GM10248 (cell line): ENCODE measurements at regions not wholly inside any gene's neighbourhood (a gene's known extent, or its start where the extent isn't known, plus 50 kb on each side); places are given as distances from the start of the nearest gene placed in this dataset.
"Not testable (repeated sequence)": the region's sequence is repeated elsewhere in the genome, so short reads cannot be mapped to it uniquely, and the experiment has no call there.

Source experiments
- CTCF ChIA-PET: fragments of 300-600 bp; sonication (Branson Sonifier 250); formaldehyde crosslinking; extraction: SDS; loops from one replicate; lab custom pipeline; 2021; ENCODE audit warnings: antibody characterized with exemption; lab: Yijun Ruan, JAX
- POLR2A ChIA-PET: fragments of 350-650 bp; sonication (Branson Sonifier 250); formaldehyde crosslinking; extraction: SDS; loops from one replicate; lab custom pipeline; 2020; ENCODE audit warnings: antibody characterized with exemption; lab: Yijun Ruan, JAX
- DNase-seq: peaks from one replicate; pipeline ENCODE4 v3.0.0; 2012; ENCODE audit errors: extremely low spot score
- TF ChIP-seq, protein P1 (sequence below): IDR thresholded peaks from 2 replicates; pipeline ENCODE4 v1.5.1; 2012; ENCODE audit warnings: mild to moderate bottlenecking, low read depth; ENCODE audit errors: extremely low read depth, missing control alignments, control extremely low read depth

DNA sequence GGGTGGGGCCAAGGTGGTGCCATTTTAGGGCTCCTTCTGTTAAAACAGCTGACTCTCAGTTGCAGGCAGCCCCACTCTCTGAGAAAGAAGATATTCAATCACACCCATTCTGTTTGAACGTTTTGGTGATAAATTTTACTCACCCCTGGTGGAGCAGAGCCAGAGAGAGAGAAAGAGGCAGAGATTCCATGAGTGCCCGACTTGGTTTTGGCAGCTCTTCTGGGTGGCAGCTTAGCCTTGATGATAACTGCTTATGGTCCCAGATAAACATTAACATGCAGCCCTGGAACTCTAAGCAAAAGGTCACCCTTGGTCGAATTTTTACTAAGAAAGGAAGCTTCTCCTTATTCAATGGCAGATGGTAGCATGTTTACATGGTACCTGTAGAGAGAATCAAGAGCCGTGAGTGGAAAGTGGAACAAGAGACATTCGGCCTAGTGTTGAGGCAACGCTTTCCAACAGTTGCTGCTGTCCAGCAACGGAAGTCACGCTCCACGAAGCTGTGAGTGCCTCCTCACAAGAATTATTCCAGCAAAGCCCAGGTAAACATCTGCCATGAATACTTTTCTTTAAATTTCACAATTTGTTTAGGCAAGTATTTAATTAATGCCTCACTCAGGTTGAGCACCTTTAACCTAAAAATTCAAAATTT lies 530.6 kb upstream of the ROBO2 start:
- no peak for DNase-seq
- ChIA-PET CTCF (no interaction called here), POLR2A (no interaction called here)
- TF ChIP-seq, protein P1, sequence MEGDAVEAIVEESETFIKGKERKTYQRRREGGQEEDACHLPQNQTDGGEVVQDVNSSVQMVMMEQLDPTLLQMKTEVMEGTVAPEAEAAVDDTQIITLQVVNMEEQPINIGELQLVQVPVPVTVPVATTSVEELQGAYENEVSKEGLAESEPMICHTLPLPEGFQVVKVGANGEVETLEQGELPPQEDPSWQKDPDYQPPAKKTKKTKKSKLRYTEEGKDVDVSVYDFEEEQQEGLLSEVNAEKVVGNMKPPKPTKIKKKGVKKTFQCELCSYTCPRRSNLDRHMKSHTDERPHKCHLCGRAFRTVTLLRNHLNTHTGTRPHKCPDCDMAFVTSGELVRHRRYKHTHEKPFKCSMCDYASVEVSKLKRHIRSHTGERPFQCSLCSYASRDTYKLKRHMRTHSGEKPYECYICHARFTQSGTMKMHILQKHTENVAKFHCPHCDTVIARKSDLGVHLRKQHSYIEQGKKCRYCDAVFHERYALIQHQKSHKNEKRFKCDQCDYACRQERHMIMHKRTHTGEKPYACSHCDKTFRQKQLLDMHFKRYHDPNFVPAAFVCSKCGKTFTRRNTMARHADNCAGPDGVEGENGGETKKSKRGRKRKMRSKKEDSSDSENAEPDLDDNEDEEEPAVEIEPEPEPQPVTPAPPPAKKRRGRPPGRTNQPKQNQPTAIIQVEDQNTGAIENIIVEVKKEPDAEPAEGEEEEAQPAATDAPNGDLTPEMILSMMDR, result no peak

DNA sequence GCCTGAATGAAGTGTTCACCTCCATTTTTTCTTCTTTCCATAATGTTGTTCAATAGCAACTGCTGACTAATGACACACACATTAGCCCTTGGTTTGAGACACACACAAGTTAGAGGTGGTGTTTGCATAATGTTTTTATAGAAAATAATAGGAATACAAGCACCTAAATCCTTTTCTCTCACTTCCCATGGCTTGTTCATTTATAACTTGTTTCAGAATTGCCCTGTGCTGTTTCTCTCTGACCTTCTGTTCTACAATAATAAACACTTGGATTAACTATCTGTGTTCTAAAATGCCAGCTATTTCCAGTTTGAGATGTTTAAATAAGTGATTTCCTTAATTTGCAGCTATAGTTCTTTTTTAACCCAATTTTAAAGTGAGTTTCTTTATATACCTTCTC lies 525.1 kb upstream of the ROBO2 start:
- ChIA-PET CTCF (no interaction called here), POLR2A (no interaction called here)
- TF ChIP-seq, protein P1, result no peak
- DNase-seq, result no peak

DNA sequence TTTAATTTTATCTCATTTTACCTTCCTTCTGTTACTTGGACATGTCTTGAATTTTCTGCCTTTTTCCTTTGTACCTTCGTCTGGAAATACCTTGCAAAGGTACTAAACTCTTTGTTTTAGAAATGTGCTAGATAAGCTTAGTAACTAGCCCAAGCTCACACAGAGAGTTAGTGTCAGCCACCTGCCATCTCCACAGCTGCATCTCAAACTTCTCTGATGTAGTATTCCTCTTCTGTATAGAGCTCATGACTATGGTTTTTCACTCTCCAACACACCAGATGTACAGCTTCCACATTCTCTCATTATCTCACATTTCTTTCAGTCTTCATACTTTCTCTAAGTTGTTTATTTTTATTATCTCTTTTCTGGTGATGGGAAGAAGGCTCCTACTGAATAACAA lies 516.6 kb upstream of the ROBO2 start:
- no peak for DNase-seq
- ChIA-PET CTCF (interaction anchor here (1.1 kb wide), 1 partner anchor 10 kb away, joined by 4 read pairs; no protein-coding TSS in a partner anchor), POLR2A (no interaction called here)
- TF ChIP-seq, protein P1, result no peak

DNA sequence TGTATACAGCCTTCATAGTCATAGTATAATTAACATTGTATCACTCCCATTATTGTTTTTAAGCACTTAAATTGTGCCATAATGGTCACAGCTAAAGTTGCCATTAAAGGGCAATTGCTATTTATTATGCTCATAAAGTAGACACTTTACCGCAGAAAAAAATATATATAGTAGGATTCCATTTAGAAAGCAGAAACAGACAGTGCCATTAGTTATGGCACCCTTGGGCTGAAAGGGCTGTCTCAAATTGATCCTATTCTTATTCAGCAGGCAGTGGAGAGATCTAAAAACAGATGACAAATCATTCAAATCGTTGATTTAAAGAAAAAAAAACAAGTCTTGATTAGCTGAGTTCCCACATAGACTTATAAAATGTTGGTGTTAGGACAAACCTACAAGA lies 514.2 kb upstream of the ROBO2 start:
- no peak for DNase-seq
- TF ChIP-seq, protein P1, result no peak
- CTCF ChIA-PET, result no interaction called here
- POLR2A ChIA-PET, result no interaction called here

DNA sequence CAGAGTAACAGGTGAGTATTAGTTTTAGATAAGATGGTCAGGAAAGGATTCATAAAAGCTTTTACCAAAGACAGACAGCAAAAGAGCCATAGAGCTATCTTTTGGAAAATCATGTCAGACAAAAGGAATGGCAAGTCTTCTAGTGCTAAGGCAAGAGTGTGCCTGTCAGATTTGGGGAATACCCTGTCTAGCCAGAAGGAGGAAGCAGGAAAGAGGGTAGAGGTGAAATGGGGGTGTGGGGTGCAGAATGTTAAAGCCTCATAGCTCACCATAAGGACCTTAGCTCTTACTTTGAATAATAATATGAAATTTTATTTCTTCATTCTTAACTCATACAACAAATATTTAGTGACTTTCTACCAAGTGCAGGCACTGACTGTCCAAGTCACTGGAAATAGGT lies 512.1 kb upstream of the ROBO2 start:
- TF ChIP-seq, protein P1, result no peak
- ChIA-PET POLR2A (no interaction called here), CTCF (interaction anchor here (1.1 to 1.7 kb wide), 4 partner anchors 8 to 27 kb away, joined by 3 to 5 read pairs (median 4); no protein-coding TSS in a partner anchor)
- no peak for DNase-seq

DNA sequence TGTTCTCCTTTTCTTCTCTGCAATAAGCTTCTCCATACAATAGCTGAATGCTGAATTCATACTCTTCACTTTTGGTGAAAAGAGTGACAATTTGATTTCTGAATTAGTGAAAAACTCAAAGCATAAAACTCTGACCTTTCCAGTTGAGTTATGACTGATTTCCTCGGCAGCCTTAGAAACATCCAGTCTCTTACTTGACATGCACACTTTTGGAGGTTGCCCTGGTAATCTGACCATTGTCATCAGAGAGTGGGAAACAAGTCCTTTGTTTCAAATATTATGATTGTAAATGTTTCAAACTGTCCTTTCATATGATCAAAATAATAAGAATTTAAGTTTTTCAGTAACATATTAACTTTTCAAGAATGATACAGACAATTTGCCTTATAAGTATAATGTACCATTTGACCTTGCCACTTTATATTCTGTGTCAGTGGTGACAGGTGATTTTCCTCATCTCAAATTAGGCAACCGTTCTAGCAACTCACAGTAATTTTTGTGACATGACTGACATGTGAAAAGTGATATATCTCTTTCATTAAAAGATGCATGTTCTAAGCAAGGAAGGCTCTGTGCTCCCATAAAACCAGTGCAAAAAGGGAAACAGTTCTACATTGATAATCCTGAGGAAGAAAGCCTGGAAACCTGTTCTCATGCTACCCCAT lies 507.6 kb upstream of the ROBO2 start:
- ChIA-PET POLR2A (no interaction called here), CTCF (interaction anchor here (1.1 to 2.5 kb wide), 2 partner anchors 11 to 13 kb away, joined by 3 to 7 read pairs; no protein-coding TSS in a partner anchor)
- TF ChIP-seq, protein P1, result no peak
- no peak for DNase-seq

DNA sequence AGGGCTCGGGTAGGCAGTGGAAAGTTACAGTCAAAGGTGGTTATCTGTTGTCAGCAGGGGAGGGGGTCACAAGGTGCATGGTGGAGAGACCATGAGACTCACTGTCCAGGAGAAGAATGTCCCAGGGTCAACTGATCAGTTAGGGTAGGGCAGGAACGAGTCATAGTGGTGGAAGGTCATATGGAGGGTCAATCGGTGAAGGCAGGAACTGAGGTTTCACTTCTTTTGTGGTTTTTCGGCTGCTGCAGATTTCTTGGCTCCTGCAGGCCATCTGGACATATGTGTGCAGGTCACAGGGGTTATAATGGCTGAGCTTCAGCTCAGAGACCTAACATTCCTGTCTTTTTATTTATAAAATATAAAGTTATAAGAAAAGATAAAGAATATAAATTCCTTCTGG lies 506.2 kb upstream of the ROBO2 start:
- DNase-seq, POLR2A ChIA-PET: not testable (repeated sequence)
- CTCF ChIA-PET, result interaction anchor here (1.5 to 1.6 kb wide), 2 partner anchors 11 to 27 kb away, joined by 3 to 4 read pairs; no protein-coding TSS in a partner anchor

DNA sequence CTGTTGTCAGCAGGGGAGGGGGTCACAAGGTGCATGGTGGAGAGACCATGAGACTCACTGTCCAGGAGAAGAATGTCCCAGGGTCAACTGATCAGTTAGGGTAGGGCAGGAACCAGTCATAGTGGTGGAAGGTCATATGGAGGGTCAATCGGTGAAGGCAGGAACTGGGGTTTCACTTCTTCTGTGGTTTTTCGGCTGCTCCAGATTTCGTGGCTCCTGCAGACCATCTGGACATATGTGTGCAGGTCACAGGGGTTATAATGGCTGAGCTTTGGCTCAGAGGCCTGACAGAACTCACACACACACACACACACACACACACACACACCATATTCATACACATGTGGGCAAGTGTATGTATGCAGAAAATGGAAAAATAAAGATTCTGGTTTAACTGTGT lies 502.0 kb upstream of the ROBO2 start:
- CTCF ChIA-PET, DNase-seq, POLR2A ChIA-PET: not testable (repeated sequence)
